Esophagus squamous epithelium (tissue), 4 donors: ENCODE measurements at regions not wholly inside any gene's neighbourhood (a gene's known extent, or its start where the extent isn't known, plus 50 kb on each side); places are given as distances from the start of the nearest gene placed in this dataset.

Experiments used
- CTCF ChIP-seq, 6 experiments: fragments of 450-650 bp in 4 of 6; fragments of 200-600 bp in 2 of 6; sonication (generic) in 2 of 6; IDR thresholded peaks; one replicate each; pipeline ENCODE4 v1.5.1; 2016 to 2019; ENCODE audit warnings: antibody characterized with exemption in 6 of 6, mild to moderate bottlenecking in 4 of 6, moderate library complexity in 4 of 6
- POLR2A ChIP-seq, 4 donors: fragments of 450-650 bp; IDR thresholded peaks; one replicate each; pipeline ENCODE4 v1.6.1; 2017; ENCODE audit warnings: antibody characterized with exemption in 4 of 4, mild to moderate bottlenecking in 4 of 4, moderate library complexity in 3 of 4

DNA sequence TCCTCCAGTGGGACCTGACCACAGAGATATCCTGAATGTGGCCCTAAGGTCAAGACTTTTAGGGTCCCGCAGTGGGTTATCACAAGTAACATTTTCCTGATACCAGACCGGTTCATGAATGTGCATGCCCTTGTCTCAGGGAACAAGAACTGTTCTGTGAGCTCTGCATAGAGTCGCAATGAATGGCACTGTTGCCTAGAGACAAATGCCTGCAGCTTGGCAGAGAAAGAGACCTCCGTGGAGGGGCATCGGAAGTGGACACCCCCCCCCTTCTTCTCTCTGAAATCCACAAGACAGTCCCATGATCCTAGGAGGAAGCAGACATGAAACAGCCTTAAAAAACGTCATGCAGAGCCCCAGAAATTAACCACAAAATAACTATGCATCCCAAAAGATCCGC, 714.4 kb upstream of the TSPY4 start:
- TF ChIP-seq CTCF (IDR thresholded peaks at IDR 0.05), result no peak
- no peak for TF ChIP-seq POLR2A (IDR thresholded peaks at IDR 0.05)
